H9 (cell line): ENCODE measurements at regions not wholly inside any gene's neighbourhood (a gene's known extent, or its start where the extent isn't known, plus 50 kb on each side); places are given as distances from the start of the nearest gene placed in this dataset.

Experiments used
- DNase-seq: peaks from one replicate; pipeline ENCODE4 v3.0.0-alpha.2; 2017
- H2AFZ ChIP-seq: one replicate; pipeline ENCODE4 v1.6.1; 2013; ENCODE audit warnings: mild to moderate bottlenecking, low read length, control low read depth, moderate library complexity
- H2AK5ac ChIP-seq: 2 replicates; pipeline ENCODE4 v1.6.1; 2013; ENCODE audit warnings: low read length, control low read depth, mixed read lengths; ENCODE audit not compliant: insufficient read length
- H2BK120ac ChIP-seq: one replicate; pipeline ENCODE4 v1.6.1; 2013; ENCODE audit warnings: low read depth, mild to moderate bottlenecking, low read length, control low read depth, inconsistent platforms; ENCODE audit not compliant: poor library complexity, severe bottlenecking
- H2BK12ac ChIP-seq: 2 replicates; pipeline ENCODE4 v1.6.1; 2013; ENCODE audit warnings: low read length, control low read depth, mixed read lengths, low read depth; ENCODE audit not compliant: insufficient read length
- H2BK15ac ChIP-seq: 2 replicates; pipeline ENCODE4 v1.6.1; 2013; ENCODE audit warnings: low read depth, low read length, control low read depth
- H2BK20ac ChIP-seq: one replicate; pipeline ENCODE4 v1.6.1; 2013; ENCODE audit warnings: low read depth, mild to moderate bottlenecking, low read length, control low read depth, inconsistent platforms; ENCODE audit not compliant: poor library complexity, severe bottlenecking
- H2BK5ac ChIP-seq: 2 replicates; pipeline ENCODE4 v1.6.1; 2013; ENCODE audit warnings: low read length, control low read depth, mixed read lengths; ENCODE audit not compliant: insufficient read length
- H3K14ac ChIP-seq: 2 replicates; pipeline ENCODE4 v1.6.1; 2013; ENCODE audit warnings: low read length, control low read depth; ENCODE audit not compliant: insufficient read depth
- H3K18ac ChIP-seq: 2 replicates; pipeline ENCODE4 v1.6.1; 2013; ENCODE audit warnings: low read depth, mild to moderate bottlenecking, mixed read lengths, low read length, control low read depth; ENCODE audit not compliant: insufficient read length
- H3K23ac ChIP-seq: 2 replicates; pipeline ENCODE4 v1.6.1; 2013; ENCODE audit warnings: low read length, control low read depth, mixed read lengths, low read depth; ENCODE audit not compliant: insufficient read length
- H3K23me2 ChIP-seq: 2 replicates; pipeline ENCODE4 v1.6.1; 2013; ENCODE audit warnings: low read depth, mild to moderate bottlenecking, mixed read lengths, low read length, control low read depth; ENCODE audit not compliant: insufficient read length, poor library complexity, severe bottlenecking
- H3K27ac ChIP-seq: 2 replicates; pipeline ENCODE4 v1.5.1; 2013; ENCODE audit warnings: low read length, control low read depth, mixed read lengths, low read depth; ENCODE audit not compliant: insufficient read length
- H3K27me3 ChIP-seq: 2 replicates; pipeline ENCODE4 v1.6.1; 2013; ENCODE audit warnings: low read length, control low read depth, inconsistent platforms; ENCODE audit not compliant: insufficient read depth
- H3K4ac ChIP-seq: 2 replicates; pipeline ENCODE4 v1.6.1; 2013; ENCODE audit warnings: low read depth, mild to moderate bottlenecking, control low read depth, inconsistent platforms, low read length, moderate library complexity
- H3K4me1 ChIP-seq: 2 replicates; pipeline ENCODE4 v1.6.1; 2013; ENCODE audit warnings: low read length, control low read depth, inconsistent platforms; ENCODE audit not compliant: insufficient read depth
- H3K4me2 ChIP-seq: 2 replicates; pipeline ENCODE4 v1.6.1; 2013; ENCODE audit warnings: low read length, control low read depth, mixed read lengths; ENCODE audit not compliant: insufficient read length, insufficient read depth
- H3K56ac ChIP-seq: 2 replicates; pipeline ENCODE4 v1.6.1; 2013; ENCODE audit warnings: low read depth, mild to moderate bottlenecking, mixed read lengths, low read length, control low read depth; ENCODE audit not compliant: insufficient read length
- H3K79me1 ChIP-seq: 2 replicates; pipeline ENCODE4 v1.6.1; 2013; ENCODE audit warnings: low read depth, mild to moderate bottlenecking, moderate library complexity, low read length, control low read depth, inconsistent platforms; ENCODE audit not compliant: insufficient read depth, poor library complexity, severe bottlenecking
- H3K79me2 ChIP-seq: 2 replicates; pipeline ENCODE4 v1.6.1; 2013; ENCODE audit warnings: low read length, control low read depth, inconsistent platforms; ENCODE audit not compliant: insufficient read depth
- H3K9ac ChIP-seq: 2 replicates; pipeline ENCODE4 v1.6.1; 2013; ENCODE audit warnings: low read length, control low read depth, mixed read lengths; ENCODE audit not compliant: insufficient read length; ENCODE audit errors: extremely low read depth
- H3K9me3 ChIP-seq: one replicate; pipeline ENCODE4 v1.6.1; 2013; ENCODE audit warnings: low read depth, low read length, inconsistent platforms; ENCODE audit not compliant: control insufficient read depth
- H3T11ph ChIP-seq: one replicate; pipeline ENCODE4 v1.6.1; 2013; ENCODE audit warnings: mild to moderate bottlenecking, low read length, control low read depth, inconsistent platforms
- H4K20me1 ChIP-seq: one replicate; pipeline ENCODE4 v1.6.1; 2013; ENCODE audit not compliant: control insufficient read depth, insufficient read length, insufficient read depth
- H4K5ac ChIP-seq: 2 replicates; pipeline ENCODE4 v1.6.1; 2013; ENCODE audit warnings: low read depth, mild to moderate bottlenecking, mixed read lengths, low read length, control low read depth; ENCODE audit not compliant: insufficient read length
- H4K8ac ChIP-seq: replicated peaks from 2 replicates; pipeline ENCODE4 v1.6.1; 2013; ENCODE audit warnings: low read length, control low read depth, mixed read lengths, low read depth; ENCODE audit not compliant: insufficient read length
- H4K91ac ChIP-seq: 2 replicates; pipeline ENCODE4 v1.6.1; 2013; ENCODE audit warnings: low read depth, mild to moderate bottlenecking, moderate library complexity, mixed read lengths, low read length, control low read depth; ENCODE audit not compliant: insufficient read length
- H3K27ac Mint-ChIP-seq, 3 experiments: 2 replicates in 2 of 3; 3 replicates in 1 of 3; pipeline ENCODE4 v1.8.0; 2020 to 2021; ENCODE audit warnings: mixed read lengths in 3 of 3, mild to moderate bottlenecking in 1 of 3, moderate library complexity in 1 of 3
- H3K27me3 Mint-ChIP-seq: 2 replicates; pipeline ENCODE4 v1.8.0; 2021; ENCODE audit warnings: low read depth, mild to moderate bottlenecking, moderate library complexity, mixed read lengths
- H3K36me3 Mint-ChIP-seq, 3 experiments: 2 replicates in 2 of 3; 3 replicates in 1 of 3; pipeline ENCODE4 v1.8.0; 2020 to 2021; ENCODE audit warnings: low read depth in 3 of 3, mixed read lengths in 3 of 3; ENCODE audit not compliant: insufficient read depth in 1 of 3
- H3K4me1 Mint-ChIP-seq, 2 experiments: 2 replicates each; pipeline ENCODE4 v1.8.0; 2020; ENCODE audit warnings: mixed read lengths in 2 of 2
- H3K4me3 Mint-ChIP-seq, 2 experiments: 2 replicates in 1 of 2; 3 replicates in 1 of 2; pipeline ENCODE4 v1.8.0; 2020 to 2021; ENCODE audit warnings: mild to moderate bottlenecking in 2 of 2, mixed read lengths in 2 of 2, moderate library complexity in 1 of 2
- H3K9me3 Mint-ChIP-seq, 2 experiments: 2 replicates in 1 of 2; 3 replicates in 1 of 2; pipeline ENCODE4 v1.8.0; 2020; ENCODE audit warnings: mild to moderate bottlenecking in 2 of 2, mixed read lengths in 2 of 2, moderate library complexity in 1 of 2
- WGBS: extraction: QIAGEN DNeasy Blood & Tissue Kit; methylation state at CpG from one replicate; pipeline ENCODE4 v1.1.7; 2013; ENCODE audit warnings: missing lambda C conversion rate, low lambda C conversion rate, mixed read lengths; ENCODE audit not compliant: insufficient read length; ENCODE audit errors: extremely low coverage; 5-methylcytosine and 5-hydroxymethylcytosine counted together
- TF ChIP-seq, protein P1 (sequence below): fragments of 200-600 bp; sonication (generic); conservative IDR thresholded peaks from 3 replicates; pipeline ENCODE4 v1.8.0; 2021; ENCODE audit warnings: antibody characterized with exemption, mild to moderate bottlenecking

DNA sequence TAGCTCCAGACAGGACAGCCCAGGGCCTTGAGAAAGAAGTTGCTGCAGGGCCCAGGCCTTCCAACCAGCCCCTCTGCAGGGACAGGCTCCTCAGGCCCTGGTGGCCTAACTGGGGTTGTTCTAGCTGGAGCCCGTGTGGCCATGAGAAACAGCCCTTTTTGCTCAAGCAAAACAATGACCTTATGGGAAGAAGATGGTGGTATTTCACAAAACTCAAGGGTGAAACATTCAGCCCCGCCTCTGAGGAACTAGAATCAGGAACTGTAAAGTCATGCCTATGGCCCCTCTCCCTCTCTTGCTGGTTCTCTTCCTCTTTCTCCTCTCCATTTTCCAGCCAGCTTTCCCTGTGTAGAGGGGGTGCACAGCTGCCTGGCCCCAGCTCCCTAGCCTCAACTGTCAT lies 273.3 kb downstream of the RPLP1 start:
- H3K27ac Mint-ChIP-seq = peak overlapping the region in 1 of 3 experiments; percentile 75; a peak in 1 of 7 replicates

More for the DNA sequence above, 273.3 kb downstream of the RPLP1 start:
- peaks cover 28 to 44% of the 10 kb centered on the region in 2 experiments for H3K4me1 Mint-ChIP-seq
- Histone ChIP-seq H3K56ac (no peak overlapping the region), H3K4me1 (peaks cover 3% of the 10 kb centered on the region; the same call in 1 of the 2 replicates), H3K23ac (no peak overlapping the region), H3T11ph (no peak overlapping the region), H3K27me3 (no peaks in the 10 kb centered on the region), H2AK5ac (no peak overlapping the region), H4K91ac (no peak overlapping the region), H3K4ac (no peak overlapping the region), H3K14ac (no peak overlapping the region), H3K79me2 (no peaks in the 10 kb centered on the region), H4K5ac (no peak overlapping the region), H2BK20ac (no peak overlapping the region), H2BK15ac (no peak overlapping the region), H4K20me1 (no peaks in the 10 kb centered on the region), H2BK120ac (no peak overlapping the region), H4K8ac (no peak overlapping the region), H3K9ac (no peak overlapping the region), H3K27ac (no peak overlapping the region), H3K79me1 (no peaks in the 10 kb centered on the region), H2BK5ac (no peak overlapping the region), H3K18ac (no peak overlapping the region), H2AFZ (no peak overlapping the region), H3K9me3 (no peaks in the 10 kb centered on the region), H3K23me2 (no peaks in the 10 kb centered on the region), H2BK12ac (no peak overlapping the region), H3K4me2 (no peak overlapping the region)
- WGBS = no CpG with 5 or more reads among the region's 2 CpGs
- DNase-seq = no peak
- TF ChIP-seq, protein P1, sequence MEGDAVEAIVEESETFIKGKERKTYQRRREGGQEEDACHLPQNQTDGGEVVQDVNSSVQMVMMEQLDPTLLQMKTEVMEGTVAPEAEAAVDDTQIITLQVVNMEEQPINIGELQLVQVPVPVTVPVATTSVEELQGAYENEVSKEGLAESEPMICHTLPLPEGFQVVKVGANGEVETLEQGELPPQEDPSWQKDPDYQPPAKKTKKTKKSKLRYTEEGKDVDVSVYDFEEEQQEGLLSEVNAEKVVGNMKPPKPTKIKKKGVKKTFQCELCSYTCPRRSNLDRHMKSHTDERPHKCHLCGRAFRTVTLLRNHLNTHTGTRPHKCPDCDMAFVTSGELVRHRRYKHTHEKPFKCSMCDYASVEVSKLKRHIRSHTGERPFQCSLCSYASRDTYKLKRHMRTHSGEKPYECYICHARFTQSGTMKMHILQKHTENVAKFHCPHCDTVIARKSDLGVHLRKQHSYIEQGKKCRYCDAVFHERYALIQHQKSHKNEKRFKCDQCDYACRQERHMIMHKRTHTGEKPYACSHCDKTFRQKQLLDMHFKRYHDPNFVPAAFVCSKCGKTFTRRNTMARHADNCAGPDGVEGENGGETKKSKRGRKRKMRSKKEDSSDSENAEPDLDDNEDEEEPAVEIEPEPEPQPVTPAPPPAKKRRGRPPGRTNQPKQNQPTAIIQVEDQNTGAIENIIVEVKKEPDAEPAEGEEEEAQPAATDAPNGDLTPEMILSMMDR = no peak
- no peaks in the 10 kb centered on the region for H3K36me3 Mint-ChIP-seq
- H3K27me3 Mint-ChIP-seq = peaks cover 9% of the 10 kb centered on the region
- no peak overlapping the region for H3K4me3 Mint-ChIP-seq
- no peaks in the 10 kb centered on the region for H3K9me3 Mint-ChIP-seq
